ENCODE measurements at regions not wholly inside any gene's neighbourhood (a gene's known extent, or its start where the extent isn't known, plus 50 kb on each side); places are given as distances from the start of the nearest gene placed in this dataset.

GRCh38 chr3:153752405-153753027 is 368.7 kb upstream of the ARHGEF26 start:
- Histone ChIP-seq H3K9ac (ENCODE audit: insufficient read depth, low read length, poor library complexity, severe bottlenecking) (no peak overlapping the region), H3K4me2 (replicated peaks; ENCODE audit: extremely low read depth, low read length, poor library complexity, severe bottlenecking) (no peak overlapping the region), H3K79me2 (ENCODE audit: insufficient read depth, low read length) (no peaks in the 10 kb centered on the region), H3K9me3 (replicated peaks in 1 of 2; ENCODE audit: control insufficient read depth in 1 of 2, insufficient read depth in 1 of 2, low read length in 2 of 2) (no peaks in the 10 kb centered on the region), H3K4me1 (ENCODE audit: control insufficient read depth in 1 of 2, insufficient read depth in 2 of 2, low read length in 2 of 2) (no peaks in the 10 kb centered on the region), H3K27ac (ENCODE audit: low read depth in 1 of 2, low read length in 2 of 2) (no peak overlapping the region), H3K4me3 (replicated peaks in 1 of 3; ENCODE audit: low read depth in 2 of 3, low read length in 3 of 3) (no peak overlapping the region), H2AFZ (ENCODE audit: insufficient read depth, low read depth, low read length, poor library complexity, severe bottlenecking) (no peak overlapping the region), H3K36me3 (replicated peaks in 1 of 2; ENCODE audit: control insufficient read depth in 1 of 2, insufficient read depth in 2 of 2, low read length in 2 of 2) (no peaks in the 10 kb centered on the region), H3K27me3 (ENCODE audit: control insufficient read depth in 2 of 2, insufficient read depth in 2 of 2, low read length in 2 of 2) (no peaks in the 10 kb centered on the region), H4K20me1 (ENCODE audit: insufficient read depth, low read length) (no peaks in the 10 kb centered on the region)
- no peak for TF ChIP-seq CTCF (IDR thresholded peaks at IDR 0.05)
- Mint-ChIP-seq H3K4me3 (no peak overlapping the region), H3K36me3 (no peaks in the 10 kb centered on the region), H3K4me1 (no peaks in the 10 kb centered on the region), H3K27ac (no peak overlapping the region), H3K27me3 (ENCODE audit: low read depth in 3 of 3) (peaks cover 0 to 2% (median 0%) of the 10 kb centered on the region in 3 donors), H3K9me3 (peaks cover 0 to 4% (median 0%) of the 10 kb centered on the region in 7 donors)
- intact Hi-C loops (cut with micrococcal nuclease): no loop called here
- DNase-seq: no peak
- WGBS (ENCODE audit: insufficient coverage): 80% methylated on average over 3 of the region's 8 CpGs

GRCh38 chr3:153753035-153753434 is 368.2 kb upstream of the ARHGEF26 start:
- Histone ChIP-seq H3K4me2 (replicated peaks; ENCODE audit: extremely low read depth, low read length, poor library complexity, severe bottlenecking) (no peak overlapping the region), H2AFZ (ENCODE audit: insufficient read depth, low read depth, low read length, poor library complexity, severe bottlenecking) (no peak overlapping the region), H3K9ac (ENCODE audit: insufficient read depth, low read length, poor library complexity, severe bottlenecking) (no peak overlapping the region), H4K20me1 (ENCODE audit: insufficient read depth, low read length) (no peaks in the 10 kb centered on the region), H3K79me2 (ENCODE audit: insufficient read depth, low read length) (no peaks in the 10 kb centered on the region), H3K4me3 (replicated peaks in 1 of 3; ENCODE audit: low read depth in 2 of 3, low read length in 3 of 3) (no peak overlapping the region), H3K9me3 (replicated peaks in 1 of 2; ENCODE audit: control insufficient read depth in 1 of 2, insufficient read depth in 1 of 2, low read length in 2 of 2) (no peaks in the 10 kb centered on the region), H3K27ac (ENCODE audit: low read depth in 1 of 2, low read length in 2 of 2) (no peak overlapping the region), H3K36me3 (replicated peaks in 1 of 2; ENCODE audit: control insufficient read depth in 1 of 2, insufficient read depth in 2 of 2, low read length in 2 of 2) (no peaks in the 10 kb centered on the region), H3K27me3 (ENCODE audit: control insufficient read depth in 2 of 2, insufficient read depth in 2 of 2, low read length in 2 of 2) (no peaks in the 10 kb centered on the region), H3K4me1 (ENCODE audit: control insufficient read depth in 1 of 2, insufficient read depth in 2 of 2, low read length in 2 of 2) (no peaks in the 10 kb centered on the region)
- H3K27me3 Mint-ChIP-seq (ENCODE audit: low read depth in 3 of 3): peaks cover 0 to 2% (median 0%) of the 10 kb centered on the region in 3 donors
- H3K9me3 Mint-ChIP-seq: peaks cover 0 to 4% (median 0%) of the 10 kb centered on the region in 7 donors
- DNase-seq: no peak
- intact Hi-C loops (cut with micrococcal nuclease): no loop called here
- H3K36me3 Mint-ChIP-seq: no peaks in the 10 kb centered on the region
- WGBS (ENCODE audit: insufficient coverage): no CpG with 5 or more reads among the region's 2 CpGs
- TF ChIP-seq CTCF (IDR thresholded peaks at IDR 0.05): no peak
- H3K27ac Mint-ChIP-seq: no peak overlapping the region
- no peaks in the 10 kb centered on the region for H3K4me1 Mint-ChIP-seq
- H3K4me3 Mint-ChIP-seq: no peak overlapping the region

All from CD14-positive monocyte (primary cell).